Fibroblast of mammary gland (primary cell): ENCODE measurements at regions not wholly inside any gene's neighbourhood (a gene's known extent, or its start where the extent isn't known, plus 50 kb on each side); places are given as distances from the start of the nearest gene placed in this dataset.

Experiments used
- DNase-seq: peaks from one replicate; pipeline ENCODE4 v3.0.0-alpha.2; 2010; ENCODE audit warnings: low read depth
- H3K4me3 ChIP-seq: 2 replicates; pipeline ENCODE4 v1.5.1; 2011; ENCODE audit warnings: low read depth, mild to moderate bottlenecking, low read length, moderate library complexity; ENCODE audit not compliant: control insufficient read depth
- TF ChIP-seq, protein P1 (sequence below): conservative IDR thresholded peaks from 2 replicates; pipeline ENCODE4 v1.5.1; 2011; ENCODE audit warnings: low read depth, low read length, inconsistent platforms; ENCODE audit not compliant: control insufficient read depth, insufficient read depth

DNA sequence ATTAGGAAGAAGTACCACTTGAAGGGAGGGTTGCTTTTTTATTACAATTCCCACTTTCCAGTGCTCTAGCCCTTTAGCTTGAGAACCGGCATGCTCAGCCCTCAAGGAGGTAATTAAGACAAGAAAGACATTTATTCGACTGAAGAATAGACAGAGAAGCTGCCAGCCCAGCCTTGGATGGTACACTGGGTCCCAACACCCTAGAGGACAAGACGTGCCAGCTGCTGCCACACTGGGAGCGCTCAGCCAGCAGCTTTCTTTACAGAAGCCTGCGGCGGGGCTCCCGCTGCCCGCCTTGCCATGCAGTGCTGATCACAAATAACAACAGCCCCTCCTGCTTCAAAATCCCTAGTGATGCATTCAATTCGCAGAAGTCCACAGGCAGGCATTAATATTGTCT, 746.3 kb upstream of the RAB6C start:
- no peak overlapping the region for H3K4me3 ChIP-seq
- DNase-seq: no peak
- TF ChIP-seq, protein P1, sequence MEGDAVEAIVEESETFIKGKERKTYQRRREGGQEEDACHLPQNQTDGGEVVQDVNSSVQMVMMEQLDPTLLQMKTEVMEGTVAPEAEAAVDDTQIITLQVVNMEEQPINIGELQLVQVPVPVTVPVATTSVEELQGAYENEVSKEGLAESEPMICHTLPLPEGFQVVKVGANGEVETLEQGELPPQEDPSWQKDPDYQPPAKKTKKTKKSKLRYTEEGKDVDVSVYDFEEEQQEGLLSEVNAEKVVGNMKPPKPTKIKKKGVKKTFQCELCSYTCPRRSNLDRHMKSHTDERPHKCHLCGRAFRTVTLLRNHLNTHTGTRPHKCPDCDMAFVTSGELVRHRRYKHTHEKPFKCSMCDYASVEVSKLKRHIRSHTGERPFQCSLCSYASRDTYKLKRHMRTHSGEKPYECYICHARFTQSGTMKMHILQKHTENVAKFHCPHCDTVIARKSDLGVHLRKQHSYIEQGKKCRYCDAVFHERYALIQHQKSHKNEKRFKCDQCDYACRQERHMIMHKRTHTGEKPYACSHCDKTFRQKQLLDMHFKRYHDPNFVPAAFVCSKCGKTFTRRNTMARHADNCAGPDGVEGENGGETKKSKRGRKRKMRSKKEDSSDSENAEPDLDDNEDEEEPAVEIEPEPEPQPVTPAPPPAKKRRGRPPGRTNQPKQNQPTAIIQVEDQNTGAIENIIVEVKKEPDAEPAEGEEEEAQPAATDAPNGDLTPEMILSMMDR: no peak

DNA sequence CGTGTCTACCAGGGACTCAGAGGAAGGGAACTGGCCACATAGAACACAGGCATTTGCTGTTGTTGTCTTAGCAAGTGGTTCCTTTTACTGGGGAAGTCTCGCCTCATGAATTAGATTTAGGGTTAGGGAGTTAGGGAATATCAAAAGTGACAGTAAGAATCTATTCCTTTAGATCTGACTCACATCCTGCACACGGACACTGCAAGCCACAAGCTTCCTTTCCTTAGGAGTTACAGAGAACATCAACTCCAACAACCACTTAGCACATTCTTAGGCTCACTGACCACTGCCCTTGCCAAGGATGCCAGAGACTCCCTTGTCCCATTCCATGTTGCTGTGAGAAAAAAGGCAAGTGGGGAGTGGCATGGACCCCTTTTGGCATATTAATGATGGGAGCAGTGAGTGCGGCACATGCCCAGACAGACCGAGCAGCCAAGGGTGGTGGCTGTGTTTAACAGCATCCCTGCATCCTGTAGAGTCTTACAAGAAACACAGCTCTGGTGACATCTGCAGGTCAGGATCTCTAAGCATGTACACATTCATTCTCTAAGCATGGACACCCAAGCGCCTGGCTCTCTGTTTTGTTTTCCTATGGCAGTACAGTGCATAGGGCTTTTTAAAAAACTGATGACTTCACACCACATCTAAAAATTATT, 745.6 kb upstream of the RAB6C start:
- H3K4me3 ChIP-seq: no peak overlapping the region
- TF ChIP-seq, protein P1: no peak
- DNase-seq: peak; percentile 4

DNA sequence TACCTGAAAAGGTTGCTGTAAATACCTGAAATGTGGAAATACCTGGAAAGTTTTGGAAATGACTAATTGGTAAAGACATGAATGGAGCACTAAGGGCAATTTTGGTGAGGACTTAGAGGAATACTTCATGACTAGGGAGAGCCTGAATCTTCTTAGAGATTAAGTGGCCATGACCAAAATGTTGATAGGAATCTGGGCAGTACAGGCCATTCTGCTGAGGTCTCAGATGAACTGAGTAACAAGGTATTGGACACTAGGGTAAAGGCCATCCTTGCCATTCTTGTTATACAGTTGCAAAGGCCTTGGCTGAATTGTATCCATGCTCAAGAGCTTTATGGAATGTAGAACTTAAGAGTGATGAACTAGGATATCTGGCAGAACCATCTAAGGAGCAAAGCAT, 742.9 kb upstream of the RAB6C start:
- no peak for DNase-seq
- TF ChIP-seq, protein P1: no peak
- no peak overlapping the region for H3K4me3 ChIP-seq

DNA sequence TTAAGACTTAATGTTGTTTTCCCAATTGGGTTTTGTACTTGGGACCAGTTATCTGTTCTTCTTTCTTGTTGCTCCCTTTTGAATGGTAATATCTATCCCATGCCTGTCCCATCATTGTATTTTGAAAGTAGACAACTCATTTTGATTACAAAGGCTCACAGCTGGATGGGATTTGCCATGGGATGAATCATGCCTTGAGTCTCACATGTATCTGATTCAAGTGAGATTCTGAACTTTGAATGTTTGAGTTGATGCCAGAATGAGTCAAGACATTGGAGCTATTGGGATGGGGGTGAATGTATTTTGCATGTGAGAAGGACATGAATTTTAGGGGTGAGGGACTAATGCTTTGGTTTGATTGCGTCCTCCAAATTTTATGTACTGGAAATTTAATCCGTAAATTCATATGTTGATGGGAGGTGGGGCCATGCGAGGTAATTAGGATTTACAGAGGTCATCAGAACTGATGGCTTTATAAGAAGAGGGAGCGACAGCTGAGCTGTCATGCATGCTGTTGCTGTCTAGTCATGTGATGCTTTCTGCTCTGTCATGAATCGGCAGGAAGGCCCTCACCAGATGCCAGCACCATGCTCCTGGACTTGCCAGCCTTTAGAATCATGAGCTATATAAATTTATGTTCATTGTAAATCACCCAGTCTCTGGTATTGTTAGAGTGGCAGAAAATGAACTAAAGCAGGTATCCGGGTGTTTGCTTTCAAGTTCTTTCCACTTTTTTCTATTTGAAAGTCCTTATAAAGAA, 741.3 kb upstream of the RAB6C start:
- H3K4me3 ChIP-seq: no peak overlapping the region
- peak; percentile 50 for DNase-seq

DNA sequence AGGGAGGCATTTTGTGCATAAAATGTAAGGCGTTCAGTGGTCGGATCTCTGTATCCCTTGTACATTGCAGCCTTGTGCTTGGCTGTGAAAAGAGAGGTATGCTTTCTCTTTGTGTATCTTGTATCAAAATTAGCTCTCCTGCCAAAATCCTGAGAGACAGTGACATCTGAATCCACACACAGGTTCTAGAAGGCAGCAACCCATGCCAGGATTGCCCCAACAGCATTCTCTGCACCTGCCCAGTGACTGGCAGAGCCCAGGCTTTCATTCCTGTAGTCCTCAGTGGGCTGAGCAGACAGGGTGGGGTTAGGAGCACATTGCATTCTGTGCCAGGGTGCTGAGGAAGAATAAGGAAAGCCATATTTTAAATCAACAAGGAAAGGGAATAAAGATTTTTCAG, 740.3 kb upstream of the RAB6C start:
- TF ChIP-seq, protein P1: no peak
- H3K4me3 ChIP-seq: no peak overlapping the region
- DNase-seq: no peak

More for the DNA sequence above, 741.3 kb upstream of the RAB6C start:
- TF ChIP-seq, protein P1: no peak

DNA sequence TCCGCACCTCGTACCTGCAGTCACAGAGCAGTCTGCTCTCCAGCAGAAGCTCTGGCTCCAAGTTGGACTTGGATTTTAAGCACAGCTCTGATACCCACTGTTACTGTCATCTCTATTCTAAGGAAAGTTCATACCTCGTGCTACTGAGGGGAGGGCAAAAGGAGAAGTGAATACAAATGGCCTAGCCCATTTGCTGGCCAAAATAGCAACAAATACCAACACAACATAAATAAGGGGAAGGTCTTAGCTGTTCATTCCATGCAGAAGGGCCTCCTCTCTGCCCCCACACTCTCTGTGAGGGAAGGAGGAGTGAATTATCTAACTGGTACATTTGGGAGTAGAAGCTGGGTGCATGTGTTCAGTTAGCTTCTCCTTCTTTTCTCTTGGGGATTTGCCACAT, 739.4 kb upstream of the RAB6C start:
- DNase-seq: no peak
- TF ChIP-seq, protein P1: no peak
- H3K4me3 ChIP-seq: no peak overlapping the region
